A549 (cell line): ENCODE measurements at regions not wholly inside any gene's neighbourhood (a gene's known extent, or its start where the extent isn't known, plus 50 kb on each side); places are given as distances from the start of the nearest gene placed in this dataset.

Experiments used
- CEBPB ChIP-seq, 2 experiments: fragments of >200 bp in 1 of 2; sonication (Bioruptor Twin) in 1 of 2; formaldehyde crosslinking in 1 of 2; IDR thresholded peaks; 2 replicates each; pipeline ENCODE4 v1.6.1; 2012 to 2016
- HDAC2 ChIP-seq: fragments of 200-600 bp; sonication (generic); IDR thresholded peaks from 2 replicates; pipeline ENCODE4 v1.6.1; 2016
- RFX5 ChIP-seq: fragments of 450-650 bp; IDR thresholded peaks from 2 replicates; pipeline ENCODE4 v1.7.1; 2014; ENCODE audit warnings: antibody characterized with exemption, mild to moderate bottlenecking, moderate library complexity
- TF ChIP-seq, protein P1 (sequence below): fragments of >200 bp; sonication (Bioruptor Twin); formaldehyde crosslinking; IDR thresholded peaks from 3 replicates; pipeline ENCODE4 v1.5.1; 2016

DNA sequence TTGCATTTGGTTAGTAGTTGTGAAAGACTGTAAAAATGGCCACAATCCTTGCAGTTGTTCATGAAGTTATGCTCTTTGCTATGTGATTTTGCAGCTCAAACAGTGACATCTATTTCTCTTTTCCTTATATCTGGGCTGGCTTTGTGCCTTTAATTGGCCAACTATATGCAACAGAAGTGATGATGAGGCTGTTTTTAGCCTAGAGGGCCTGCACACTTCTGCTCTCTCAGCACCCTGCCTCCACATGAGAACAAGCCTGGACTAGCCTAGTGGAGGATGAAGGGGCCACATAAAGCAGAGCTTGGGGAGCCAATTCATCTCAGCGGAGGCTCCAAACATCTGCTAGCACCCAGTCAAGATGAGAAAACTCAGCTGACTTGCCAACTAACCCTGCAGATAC, 339.8 kb downstream of the OMA1 start:
- TF ChIP-seq CEBPB (IDR thresholded peaks at IDR 0.05) (no peak), RFX5 (no peak), HDAC2 (no peak)
- TF ChIP-seq, protein P1, sequence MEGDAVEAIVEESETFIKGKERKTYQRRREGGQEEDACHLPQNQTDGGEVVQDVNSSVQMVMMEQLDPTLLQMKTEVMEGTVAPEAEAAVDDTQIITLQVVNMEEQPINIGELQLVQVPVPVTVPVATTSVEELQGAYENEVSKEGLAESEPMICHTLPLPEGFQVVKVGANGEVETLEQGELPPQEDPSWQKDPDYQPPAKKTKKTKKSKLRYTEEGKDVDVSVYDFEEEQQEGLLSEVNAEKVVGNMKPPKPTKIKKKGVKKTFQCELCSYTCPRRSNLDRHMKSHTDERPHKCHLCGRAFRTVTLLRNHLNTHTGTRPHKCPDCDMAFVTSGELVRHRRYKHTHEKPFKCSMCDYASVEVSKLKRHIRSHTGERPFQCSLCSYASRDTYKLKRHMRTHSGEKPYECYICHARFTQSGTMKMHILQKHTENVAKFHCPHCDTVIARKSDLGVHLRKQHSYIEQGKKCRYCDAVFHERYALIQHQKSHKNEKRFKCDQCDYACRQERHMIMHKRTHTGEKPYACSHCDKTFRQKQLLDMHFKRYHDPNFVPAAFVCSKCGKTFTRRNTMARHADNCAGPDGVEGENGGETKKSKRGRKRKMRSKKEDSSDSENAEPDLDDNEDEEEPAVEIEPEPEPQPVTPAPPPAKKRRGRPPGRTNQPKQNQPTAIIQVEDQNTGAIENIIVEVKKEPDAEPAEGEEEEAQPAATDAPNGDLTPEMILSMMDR = no peak
